SK-N-SH (cell line): ENCODE measurements at regions not wholly inside any gene's neighbourhood (a gene's known extent, or its start where the extent isn't known, plus 50 kb on each side); places are given as distances from the start of the nearest gene placed in this dataset.
A peak's percentile ranks its signal among the peaks of the same experiment; 100 is the strongest.
"Not testable (repeated sequence)": the region's sequence is repeated elsewhere in the genome, so short reads cannot be mapped to it uniquely, and the experiment has no call there.

Experiments used
- CTCF ChIA-PET: fragments of 300-600, 350-600 bp; formaldehyde crosslinking; extraction: SDS; loops from one replicate; lab custom pipeline; 2021; lab: Yijun Ruan, JAX
- POLR2A ChIA-PET: fragments of 350-600 bp; sonication (Branson Sonifier 250); formaldehyde crosslinking; extraction: SDS; loops from one replicate; lab custom pipeline; 2020; ENCODE audit warnings: antibody characterized with exemption, inconsistent platforms; lab: Yijun Ruan, JAX
- DNase-seq: peaks from one replicate; pipeline ENCODE4 v3.0.0; 2012
- H2AFZ ChIP-seq: fragments of 200-600 bp; sonication (generic); 2 replicates; pipeline ENCODE4 v1.8.1; 2016; ENCODE audit warnings: antibody characterized with exemption, mild to moderate bottlenecking, low read depth
- H3F3A ChIP-seq: fragments of 200-600 bp; sonication (generic); replicated peaks from 2 replicates; pipeline ENCODE3; 2016; ENCODE audit warnings: antibody characterized with exemption, mild to moderate bottlenecking; ENCODE audit not compliant: insufficient read depth
- H3K27ac ChIP-seq, 2 experiments: fragments of 200-500 bp in 1 of 2; fragments of 200-600 bp in 1 of 2; sonication (Bioruptor generic) in 1 of 2; sonication (generic), shearing (Covaris generic) in 1 of 2; 2 replicates each; pipeline versions ENCODE4 v1.5.1 to v1.6.1; 2014 to 2016; ENCODE audit warnings: low read depth in 2 of 2, inconsistent platforms in 1 of 2, low read length in 1 of 2, mild to moderate bottlenecking in 1 of 2, mixed read lengths in 1 of 2
- H3K27me3 ChIP-seq: fragments of 200-600 bp; sonication (generic), shearing (Covaris generic); 2 replicates; pipeline ENCODE4 v1.6.1; 2016; ENCODE audit warnings: mixed run types; ENCODE audit not compliant: insufficient read depth
- H3K36me3 ChIP-seq, 2 experiments: fragments of 200-500 bp in 1 of 2; fragments of 200-600 bp in 1 of 2; sonication (Bioruptor generic) in 1 of 2; sonication (generic) in 1 of 2; replicated peaks in 1 of 2; 2 replicates each; pipeline versions ENCODE3 to v1.5.1; 2014 to 2016; ENCODE audit warnings: low read length in 1 of 2, mild to moderate bottlenecking in 1 of 2; ENCODE audit not compliant: insufficient read depth in 2 of 2, control insufficient read depth in 1 of 2
- H3K4me1 ChIP-seq, 2 experiments: fragments of 200-500 bp in 1 of 2; fragments of 200-600 bp in 1 of 2; sonication (Bioruptor generic) in 1 of 2; sonication (generic), shearing (Covaris generic) in 1 of 2; 2 replicates each; pipeline versions ENCODE4 v1.5.1 to v1.6.1; 2014 to 2016; ENCODE audit warnings: low read depth in 1 of 2, low read length in 1 of 2, mixed run types in 1 of 2; ENCODE audit not compliant: insufficient read depth in 2 of 2, control insufficient read depth in 1 of 2
- H3K4me2 ChIP-seq: fragments of 200-600 bp; sonication (generic), shearing (Covaris generic); 2 replicates; pipeline ENCODE4 v1.6.1; 2017; ENCODE audit warnings: mixed run types
- H3K4me3 ChIP-seq, 2 experiments: fragments of 200-500 bp in 1 of 2; fragments of 200-600 bp in 1 of 2; sonication (Bioruptor generic) in 1 of 2; sonication (generic), shearing (Covaris generic) in 1 of 2; 2 replicates each; pipeline versions ENCODE4 v1.5.1 to v1.8.1; 2014 to 2016; ENCODE audit warnings: low read depth in 2 of 2, inconsistent platforms in 1 of 2, low read length in 1 of 2, mild to moderate bottlenecking in 1 of 2, mixed read lengths in 1 of 2, moderate library complexity in 1 of 2
- H3K79me2 ChIP-seq: fragments of 200-600 bp; sonication (generic); 2 replicates; pipeline ENCODE4 v1.8.1; 2017; ENCODE audit warnings: mild to moderate bottlenecking; ENCODE audit not compliant: insufficient read depth
- H3K9ac ChIP-seq: fragments of 200-600 bp; sonication (generic); 2 replicates; pipeline ENCODE4 v1.6.1; 2017; ENCODE audit warnings: mixed run types
- H3K9me2 ChIP-seq: fragments of 200-600 bp; sonication (generic); 2 replicates; pipeline ENCODE4 v1.6.1; 2017; ENCODE audit warnings: mixed run types
- H3K9me3 ChIP-seq: fragments of 200-600 bp; sonication (generic); 2 replicates; pipeline ENCODE4 v1.6.1; 2017; ENCODE audit warnings: mixed run types, mild to moderate bottlenecking, moderate library complexity
- H4K20me1 ChIP-seq: fragments of 200-600 bp; sonication (generic); 2 replicates; pipeline ENCODE4 v1.6.1; 2017; ENCODE audit warnings: mild to moderate bottlenecking, mixed run types; ENCODE audit not compliant: insufficient read depth
- CTCF ChIP-seq: fragments of 200-600 bp; sonication (generic); IDR thresholded peaks from 2 replicates; pipeline ENCODE4 v1.6.1; 2017; ENCODE audit warnings: antibody characterized with exemption, mild to moderate bottlenecking, moderate library complexity
- EZH2phosphoT487 ChIP-seq: fragments of 200-600 bp; sonication (generic); IDR thresholded peaks from 2 replicates; pipeline ENCODE4 v1.6.1; 2017; ENCODE audit warnings: low read depth, mixed run types, mild to moderate bottlenecking, antibody characterized with exemption, moderate library complexity, borderline replicate concordance
- FOSL2 ChIP-seq: IDR thresholded peaks from 2 replicates; pipeline ENCODE4 v1.4.0; 2012; ENCODE audit warnings: low read depth, mild to moderate bottlenecking, moderate library complexity, borderline replicate concordance
- FOXM1 ChIP-seq: IDR thresholded peaks from 2 replicates; pipeline ENCODE4 v1.4.0; 2012; ENCODE audit warnings: low read depth, mild to moderate bottlenecking
- GATA2 ChIP-seq: sonication (generic); formaldehyde crosslinking; IDR thresholded peaks from 2 replicates; pipeline ENCODE4 v1.5.0; 2020; ENCODE audit warnings: mild to moderate bottlenecking, missing genetic modification reagents
- IRF3 ChIP-seq: fragments of 150-350 bp; IDR thresholded peaks from 2 replicates; pipeline ENCODE4 v1.6.1; 2016; ENCODE audit warnings: mild to moderate bottlenecking, low read depth, low read length
- RAD21 ChIP-seq: IDR thresholded peaks from 2 replicates; pipeline ENCODE4 v1.6.1; 2012; ENCODE audit warnings: mild to moderate bottlenecking, low read length
- RCOR1 ChIP-seq: fragments of 150-350 bp; IDR thresholded peaks from 2 replicates; pipeline ENCODE4 v1.6.1; 2017; ENCODE audit warnings: antibody characterized with exemption, low read length
- RFX5 ChIP-seq: IDR thresholded peaks from 2 replicates; pipeline ENCODE4 v1.6.1; 2012; ENCODE audit warnings: mild to moderate bottlenecking, improper control_type of control experiment, low read length
- RXRA ChIP-seq: IDR thresholded peaks from 2 replicates; pipeline ENCODE4 v1.4.0; 2012; ENCODE audit warnings: low read depth, mild to moderate bottlenecking, borderline replicate concordance
- USF2 ChIP-seq: fragments of 150-350 bp; IDR thresholded peaks from 2 replicates; pipeline ENCODE4 v1.6.1; 2017; ENCODE audit warnings: antibody characterized with exemption, low read length, low read depth, borderline replicate concordance
- YY1 ChIP-seq: IDR thresholded peaks from 2 replicates; pipeline ENCODE4 v1.4.0; 2012; ENCODE audit warnings: low read depth, mild to moderate bottlenecking
- WGBS: methylation state at CpG from one replicate; pipeline ENCODE4 v1.1.6; 2017; ENCODE audit warnings: low lambda C conversion rate; 5-methylcytosine and 5-hydroxymethylcytosine counted together

- Histone ChIP-seq H3K27ac (no peak overlapping the region), H3K4me3 (no peak overlapping the region), H3K27me3 (no peaks in the 10 kb centered on the region; the same call in 1 of the 2 replicates), H3K4me1 (no peaks in the 10 kb centered on the region; a peak in 1 of 4 replicates), H3K79me2 (no peaks in the 10 kb centered on the region), H3F3A (no peaks in the 10 kb centered on the region), H3K9me3 (no peaks in the 10 kb centered on the region), H3K36me3 (no peaks in the 10 kb centered on the region), H2AFZ (no peak overlapping the region), H3K9me2 (no peaks in the 10 kb centered on the region), H4K20me1 (no peaks in the 10 kb centered on the region), H3K4me2 (no peak overlapping the region), H3K9ac (no peak overlapping the region)
- ChIA-PET POLR2A (no interaction called here), CTCF (interaction anchor here (1.2 to 2.6 kb wide), 3 partner anchors 15 to 264 kb away, joined by 3 to 9 read pairs (median 5); no protein-coding TSS in a partner anchor)
- TF ChIP-seq CTCF: peak; percentile 22; the same call in 1 of the 2 replicates
- TF ChIP-seq IRF3: no peak
- TF ChIP-seq RAD21: peak; percentile 37
- peak; percentile 26 for DNase-seq
- 27% methylated on average over 3 of the region's 3 CpGs for WGBS
Observed at GRCh38 chr14:23895480-23895879, 58.1 kb upstream of the DHRS4 start.

- DNase-seq: no peak
- Histone ChIP-seq H3K9ac (no peak overlapping the region), H3K27ac (no peak overlapping the region), H3K79me2 (no peaks in the 10 kb centered on the region), H3K4me2 (no peak overlapping the region), H3K9me3 (no peaks in the 10 kb centered on the region), H3F3A (no peaks in the 10 kb centered on the region), H3K4me1 (no peaks in the 10 kb centered on the region; a peak in 1 of 4 replicates), H2AFZ (no peak overlapping the region), H3K9me2 (no peaks in the 10 kb centered on the region), H3K27me3 (no peaks in the 10 kb centered on the region; the same call in 1 of the 2 replicates), H3K36me3 (no peaks in the 10 kb centered on the region), H4K20me1 (no peaks in the 10 kb centered on the region), H3K4me3 (no peak overlapping the region)
- ChIA-PET CTCF (interaction anchor here (1.0 to 2.6 kb wide), 3 partner anchors 14 to 264 kb away, joined by 3 to 9 read pairs (median 5); no protein-coding TSS in a partner anchor), POLR2A (no interaction called here)
- 14% methylated on average over 5 of the region's 5 CpGs for WGBS
- TF ChIP-seq RFX5 (no peak), EZH2phosphoT487 (no peak), IRF3 (no peak), RCOR1 (no peak), USF2 (no peak), FOSL2 (no peak), RXRA (no peak), FOXM1 (no peak), GATA2 (CRISPR knock-in tag) (no peak), YY1 (no peak)
Observed at GRCh38 chr14:23896609-23897153, 56.9 kb upstream of the DHRS4 start.

GRCh38 chr14:23897291-23897690 lies 56.3 kb upstream of the DHRS4 start:
- H3K79me2 ChIP-seq, H3K27me3 ChIP-seq, H3K4me2 ChIP-seq, DNase-seq, H3K9me3 ChIP-seq, H3K4me3 ChIP-seq, POLR2A ChIA-PET, H3K9me2 ChIP-seq, H3F3A ChIP-seq, H3K27ac ChIP-seq, H3K9ac ChIP-seq, H4K20me1 ChIP-seq, H3K36me3 ChIP-seq, H3K4me1 ChIP-seq, H2AFZ ChIP-seq: not testable (repeated sequence)
- CTCF ChIA-PET: interaction anchor here (1.0 kb wide), 1 partner anchor 265 kb away, joined by 5 read pairs; no protein-coding TSS in a partner anchor
- WGBS: 26% methylated on average over 2 of the region's 2 CpGs

GRCh38 chr14:23898359-23898758 lies 55.2 kb upstream of the DHRS4 start:
- no CpG with 5 or more reads among the region's 20 CpGs for WGBS
- CTCF ChIA-PET, H3K27me3 ChIP-seq, DNase-seq, H3K36me3 ChIP-seq, H4K20me1 ChIP-seq, H3K27ac ChIP-seq, POLR2A ChIA-PET, H3K4me3 ChIP-seq, H3K9ac ChIP-seq, H3K9me2 ChIP-seq, H3K9me3 ChIP-seq, H3K4me1 ChIP-seq, H3F3A ChIP-seq, H2AFZ ChIP-seq, H3K79me2 ChIP-seq, H3K4me2 ChIP-seq: not testable (repeated sequence)
